ENCODE measurements at regions not wholly inside any gene's neighbourhood (a gene's known extent, or its start where the extent isn't known, plus 50 kb on each side); places are given as distances from the start of the nearest gene placed in this dataset.
A peak's percentile ranks its signal among the peaks of the same experiment; 100 is the strongest.

DNA sequence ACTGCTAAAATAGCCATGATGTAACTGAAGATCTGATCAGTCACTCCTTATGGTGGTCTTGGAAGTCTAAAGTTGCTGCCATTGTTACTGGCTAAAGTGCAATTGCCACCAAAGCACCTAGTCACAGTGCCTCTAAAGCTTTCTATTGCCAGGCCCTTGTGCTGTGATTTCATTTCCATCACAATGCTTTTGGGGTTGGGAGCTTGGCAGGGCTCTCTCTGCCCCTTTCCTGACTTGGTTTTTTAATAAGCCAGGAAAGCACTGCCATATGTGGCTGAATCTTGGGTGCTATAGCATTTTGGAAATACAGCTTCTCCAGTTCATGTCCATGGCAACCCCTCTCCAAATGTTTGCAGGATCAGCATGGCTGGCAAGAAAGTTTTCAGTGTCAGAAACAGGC, 1712.4 kb upstream of the TENM3 start (continued):
- TF ChIP-seq, protein P1, sequence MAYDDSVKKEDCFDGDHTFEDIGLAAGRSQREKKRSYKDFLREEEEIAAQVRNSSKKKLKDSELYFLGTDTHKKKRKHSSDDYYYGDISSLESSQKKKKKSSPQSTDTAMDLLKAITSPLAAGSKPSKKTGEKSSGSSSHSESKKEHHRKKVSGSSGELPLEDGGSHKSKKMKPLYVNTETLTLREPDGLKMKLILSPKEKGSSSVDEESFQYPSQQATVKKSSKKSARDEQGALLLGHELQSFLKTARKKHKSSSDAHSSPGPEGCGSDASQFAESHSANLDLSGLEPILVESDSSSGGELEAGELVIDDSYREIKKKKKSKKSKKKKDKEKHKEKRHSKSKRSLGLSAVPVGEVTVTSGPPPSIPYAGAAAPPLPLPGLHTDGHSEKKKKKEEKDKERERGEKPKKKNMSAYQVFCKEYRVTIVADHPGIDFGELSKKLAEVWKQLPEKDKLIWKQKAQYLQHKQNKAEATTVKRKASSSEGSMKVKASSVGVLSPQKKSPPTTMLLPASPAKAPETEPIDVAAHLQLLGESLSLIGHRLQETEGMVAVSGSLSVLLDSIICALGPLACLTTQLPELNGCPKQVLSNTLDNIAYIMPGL (CRISPR knock-in tag; IDR thresholded peaks at IDR 0.05; ENCODE audit: borderline replicate concordance in 1 of 2, low read depth in 1 of 2), result no peak
- TF ChIP-seq ZSCAN31 (CRISPR knock-in tag; IDR thresholded peaks at IDR 0.05; ENCODE audit: low read depth) (no peak), THAP11 (CRISPR knock-in tag; IDR thresholded peaks at IDR 0.05) (no peak)
- TF ChIP-seq, protein P2, sequence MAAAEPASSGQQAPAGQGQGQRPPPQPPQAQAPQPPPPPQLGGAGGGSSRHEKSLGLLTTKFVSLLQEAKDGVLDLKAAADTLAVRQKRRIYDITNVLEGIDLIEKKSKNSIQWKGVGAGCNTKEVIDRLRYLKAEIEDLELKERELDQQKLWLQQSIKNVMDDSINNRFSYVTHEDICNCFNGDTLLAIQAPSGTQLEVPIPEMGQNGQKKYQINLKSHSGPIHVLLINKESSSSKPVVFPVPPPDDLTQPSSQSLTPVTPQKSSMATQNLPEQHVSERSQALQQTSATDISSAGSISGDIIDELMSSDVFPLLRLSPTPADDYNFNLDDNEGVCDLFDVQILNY (CRISPR knock-in tag; conservative IDR thresholded peaks at IDR 0.05), result no peak

DNA sequence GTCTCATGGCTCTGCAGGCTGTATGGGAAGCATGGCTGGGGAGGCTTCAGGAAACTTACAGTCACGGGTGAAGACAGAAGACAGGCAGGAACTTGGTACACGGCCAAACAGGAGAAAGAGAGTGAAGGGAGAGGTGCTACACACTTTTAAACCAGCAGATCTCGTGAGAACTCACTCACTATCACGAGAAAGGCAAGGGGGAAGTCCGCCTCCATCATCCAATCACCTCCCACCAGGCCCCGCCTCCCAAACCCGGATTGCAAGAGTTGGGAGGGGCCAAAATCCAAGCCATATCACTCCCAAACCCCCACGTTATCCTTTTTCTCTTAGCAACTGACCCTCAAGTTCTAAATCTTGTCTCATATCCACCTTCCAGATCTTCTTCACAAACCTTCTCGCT, 1710.5 kb upstream of the TENM3 start:
- CTCF ChIA-PET (ENCODE audit: low intra/inter-chr PET ratio, low total read pairs), result no interaction called here
- Histone ChIP-seq H3K4me2 (ENCODE audit: low read depth, low read length) (peak overlapping the region; percentile 10; the same call in 1 of the 2 replicates), H3K79me2 (ENCODE audit: insufficient read depth, low read length) (no peaks in the 10 kb centered on the region), H2AFZ (ENCODE audit: low read length) (no peak overlapping the region), H3K9me3 (ENCODE audit: low read length) (no peaks in the 10 kb centered on the region), H3K27me3 (ENCODE audit: control insufficient read depth in 1 of 2, insufficient read depth in 2 of 2, low read length in 2 of 2) (no peaks in the 10 kb centered on the region), H3K4me1 (ENCODE audit: insufficient read depth, low read length) (no peaks in the 10 kb centered on the region), H3K36me3 (replicated peaks in 1 of 2; ENCODE audit: control insufficient read depth in 1 of 2, insufficient read depth in 2 of 2, low read length in 2 of 2) (no peaks in the 10 kb centered on the region), H4K20me1 (ENCODE audit: insufficient read depth, low read length) (no peaks in the 10 kb centered on the region), H3K9ac (ENCODE audit: insufficient read depth, low read depth, low read length) (no peak overlapping the region), H3K27ac (ENCODE audit: extremely low read length, insufficient read depth, low read length) (no peak overlapping the region), H3K4me3 (replicated peaks in 1 of 3; ENCODE audit: insufficient read depth in 1 of 3, low read depth in 2 of 3, low read length in 3 of 3) (peak overlapping the region in 2 of 3 experiments; percentile 9 to 27; a peak in 4 of 6 replicates)
- in situ Hi-C loops (cut with HindIII; ENCODE audit: extremely low pct_ligation_motif_present, low pct_unique_long_range_greater_than_20kb) (no loop called here), intact Hi-C loops (cut with micrococcal nuclease; ENCODE audit: unreplicated experiment) (no loop called here)
- DNase-seq (ENCODE audit: low spot score) (no peak), ATAC-seq (no peak; the same call in 2 of the 3 replicates), FAIRE-seq (no peak)
- POLR2A ChIA-PET, result no interaction called here
- no TSS peak for BruUV-seq (replicated peaks)
- WGBS (ENCODE audit: low lambda C conversion rate), result 10% methylated on average over 9 of the region's 9 CpGs
- TF ChIP-seq CHD2 (IDR thresholded peaks at IDR 0.05; ENCODE audit: low read depth, low read length) (peak; percentile 79), ZNF12 (CRISPR knock-in tag; IDR thresholded peaks at IDR 0.05) (no peak), ZNF792 (CRISPR knock-in tag; IDR thresholded peaks at IDR 0.05) (no peak)

All from HepG2 (cell line).